ENCODE measurements at regions not wholly inside any gene's neighbourhood (a gene's known extent, or its start where the extent isn't known, plus 50 kb on each side); places are given as distances from the start of the nearest gene placed in this dataset.
"Not testable (repeated sequence)": the region's sequence is repeated elsewhere in the genome, so short reads cannot be mapped to it uniquely, and the experiment has no call there.

- DNase-seq: no peak
These were observed 127.5 kb upstream of the LPCAT1 start for GRCh38 chr5:1651250-1651649.

- DNase-seq: no peak
These were observed 125.8 kb upstream of the LPCAT1 start for GRCh38 chr5:1649554-1649953.

GRCh38 chr5:1648806-1649205 lies 125.0 kb upstream of the LPCAT1 start:
- DNase-seq: no peak

- no peak for DNase-seq
These were observed 123.8 kb upstream of the LPCAT1 start for GRCh38 chr5:1647580-1647979.

- DNase-seq: peak; percentile 85
These were observed 121.2 kb upstream of the LPCAT1 start for GRCh38 chr5:1644810-1645571.

GRCh38 chr5:1644393-1644809 lies 120.6 kb upstream of the LPCAT1 start:
- DNase-seq: peak; percentile 29

- DNase-seq: no peak
These were observed 120.1 kb upstream of the LPCAT1 start for GRCh38 chr5:1643651-1644392.

GRCh38 chr5:1642621-1643061 lies 118.9 kb upstream of the LPCAT1 start:
- no peak for DNase-seq

GRCh38 chr5:1642221-1642620 lies 118.5 kb upstream of the LPCAT1 start:
- no peak for DNase-seq

GRCh38 chr5:1641560-1642166 lies 117.9 kb upstream of the LPCAT1 start:
- peak; percentile 83 for DNase-seq

GRCh38 chr5:1641041-1641440 lies 117.3 kb upstream of the LPCAT1 start:
- no peak for DNase-seq

- no peak for DNase-seq
These were observed 116.7 kb upstream of the LPCAT1 start for GRCh38 chr5:1640421-1640881.

GRCh38 chr5:1639757-1640156 lies 116.0 kb upstream of the LPCAT1 start:
- no peak for DNase-seq

- DNase-seq: no peak
These were observed 115.1 kb upstream of the LPCAT1 start for GRCh38 chr5:1638658-1639400.

- DNase-seq: no peak
These were observed 114.1 kb upstream of the LPCAT1 start for GRCh38 chr5:1637639-1638481.

- no peak for DNase-seq
These were observed 113.3 kb upstream of the LPCAT1 start for GRCh38 chr5:1636981-1637638.

- DNase-seq: not testable (repeated sequence)
These were observed 112.5 kb upstream of the LPCAT1 start for GRCh38 chr5:1636208-1636770.

- DNase-seq: not testable (repeated sequence)
These were observed 111.7 kb upstream of the LPCAT1 start for GRCh38 chr5:1635477-1635876.

GRCh38 chr5:1634337-1634661 lies 110.5 kb upstream of the LPCAT1 start:
- DNase-seq: no peak

GRCh38 chr5:1633605-1634336 lies 110.0 kb upstream of the LPCAT1 start:
- DNase-seq: peak; percentile 81

Data from CD4-positive, alpha-beta T cell treated with Interleukin-6 for 4 hours (primary cell).